ENCODE measurements at regions not wholly inside any gene's neighbourhood (a gene's known extent, or its start where the extent isn't known, plus 50 kb on each side); places are given as distances from the start of the nearest gene placed in this dataset.

DNA sequence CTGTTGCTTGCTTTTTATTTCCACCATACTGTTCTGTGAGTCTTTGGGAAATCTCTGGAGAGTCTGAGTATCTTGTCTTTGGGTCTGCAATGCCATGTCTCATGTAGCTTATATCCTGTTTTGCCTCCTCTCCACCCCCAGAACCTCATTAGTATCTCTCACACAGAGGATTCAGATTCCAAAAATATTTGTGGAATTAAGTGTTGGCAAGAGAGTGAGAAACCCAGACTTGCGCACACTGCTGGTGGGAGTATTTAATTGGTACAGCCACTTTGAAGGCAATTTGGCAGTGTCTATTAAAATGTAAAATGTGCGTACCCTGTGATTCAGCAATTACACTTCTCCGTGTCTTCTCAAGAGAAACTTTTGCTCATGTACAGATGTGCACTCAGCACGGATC, 68.6 kb downstream of the ZNF621 start:
- no peak for DNase-seq (ENCODE audit: low read depth in 2 of 2)

DNA sequence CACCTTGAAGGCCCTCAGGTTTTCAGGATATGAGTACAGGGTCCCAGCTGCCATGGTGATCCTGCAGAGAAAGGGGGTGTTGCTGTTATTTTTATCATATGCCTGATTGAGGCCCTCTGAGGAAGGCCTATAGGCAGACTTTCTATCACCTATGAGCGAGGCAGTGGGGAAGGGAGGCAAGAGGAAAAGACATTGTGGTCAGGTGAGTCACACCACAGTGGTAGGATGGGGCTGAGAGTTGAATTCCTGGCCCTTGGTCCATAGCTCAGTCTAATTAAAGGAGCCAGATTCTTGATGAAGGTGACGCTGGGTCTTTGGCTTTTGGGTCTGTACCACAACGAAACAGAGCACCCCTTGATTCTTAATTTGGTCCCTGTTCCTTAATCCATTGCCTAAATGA, 72.7 kb downstream of the ZNF621 start:
- no peak for DNase-seq (ENCODE audit: low read depth in 2 of 2)

DNA sequence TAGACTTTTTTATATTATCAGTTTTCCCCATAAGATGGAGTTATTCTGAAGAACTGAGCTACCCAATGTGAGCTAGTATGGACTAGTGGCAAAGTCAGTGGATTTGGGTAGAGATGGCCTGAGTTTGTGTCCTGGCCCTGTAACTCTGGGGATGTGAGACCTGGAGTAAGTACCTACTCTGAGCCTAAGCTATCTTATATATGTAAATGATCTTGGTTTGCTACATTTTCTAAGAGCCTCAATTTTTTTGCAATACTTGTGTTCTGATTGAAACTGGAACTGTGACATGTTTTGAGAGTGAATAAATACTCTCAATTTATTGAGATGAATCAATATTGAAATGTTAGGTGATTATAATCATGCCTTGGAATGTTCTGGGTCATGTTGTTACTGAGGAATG, 73.6 kb downstream of the ZNF621 start:
- no peak for DNase-seq (ENCODE audit: low read depth in 2 of 2)

DNA sequence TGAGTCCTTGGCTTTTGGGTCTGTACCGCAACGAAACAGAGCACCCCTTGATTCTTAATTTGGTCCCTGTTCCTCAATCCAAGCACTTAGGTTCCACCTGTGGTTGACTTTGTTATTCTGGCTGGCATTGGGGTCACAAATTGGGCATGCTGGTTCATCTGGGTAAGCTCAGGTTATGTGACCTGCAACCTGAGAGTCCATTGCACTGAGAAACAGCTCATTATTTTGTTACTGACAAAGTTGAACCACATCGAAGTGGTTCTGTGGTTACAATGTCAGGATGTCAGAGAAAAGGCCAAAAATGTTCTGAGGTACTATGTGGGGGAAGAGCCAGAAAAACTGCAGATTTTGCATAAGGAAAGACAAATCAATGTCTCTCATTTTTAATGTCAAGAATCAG, 74.2 kb downstream of the ZNF621 start:
- no peak for DNase-seq (ENCODE audit: low read depth in 2 of 2)

DNA sequence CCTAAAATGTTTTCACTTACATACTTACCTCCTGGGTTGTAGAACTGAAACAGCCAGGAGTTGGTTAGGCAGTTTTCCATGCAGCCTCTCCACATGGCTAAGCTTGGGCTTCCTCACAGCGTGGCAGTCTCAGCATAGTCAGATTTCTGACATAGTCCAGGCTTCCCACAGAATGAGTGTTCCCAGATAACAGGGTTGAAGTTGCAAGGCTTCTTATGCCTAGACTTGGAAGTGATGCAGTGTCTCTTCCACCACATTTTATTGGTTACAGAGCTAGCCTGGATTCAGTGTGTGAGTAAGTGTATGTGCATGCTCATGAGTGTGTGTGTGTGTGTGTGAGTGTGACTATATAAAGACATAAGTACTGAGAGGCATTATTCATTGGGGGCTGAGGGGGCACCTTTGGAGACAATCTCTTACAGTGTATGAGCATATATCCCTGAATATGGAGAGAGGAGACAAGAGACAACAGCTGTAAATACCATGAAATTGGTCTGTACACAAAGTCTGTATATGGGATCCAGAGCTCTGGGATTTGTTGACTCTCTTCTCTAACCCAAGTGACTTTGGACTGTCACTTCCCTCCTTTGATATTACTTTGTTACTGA, 78.1 kb downstream of the ZNF621 start:
- no peak for DNase-seq (ENCODE audit: low read depth in 2 of 2)

DNA sequence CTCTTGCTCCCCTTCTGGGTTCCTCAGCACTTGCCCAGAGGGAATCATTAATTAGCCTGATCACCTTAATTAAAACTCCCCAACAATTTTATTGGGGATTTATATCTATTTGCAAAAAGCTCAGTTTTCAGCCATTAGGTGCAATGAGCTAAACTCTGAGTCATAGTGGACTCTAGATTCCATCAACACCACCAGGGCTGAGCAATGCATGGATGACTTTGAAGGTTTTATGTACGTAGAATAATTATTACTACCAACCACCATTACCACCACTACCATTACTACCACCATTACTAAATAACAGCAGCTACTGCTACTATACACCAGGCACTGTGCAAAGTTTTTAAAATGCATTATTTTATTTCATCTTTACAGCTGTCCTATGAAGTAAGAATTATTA, 81.2 kb downstream of the ZNF621 start:
- DNase-seq (ENCODE audit: low read depth in 2 of 2) = no peak

DNA sequence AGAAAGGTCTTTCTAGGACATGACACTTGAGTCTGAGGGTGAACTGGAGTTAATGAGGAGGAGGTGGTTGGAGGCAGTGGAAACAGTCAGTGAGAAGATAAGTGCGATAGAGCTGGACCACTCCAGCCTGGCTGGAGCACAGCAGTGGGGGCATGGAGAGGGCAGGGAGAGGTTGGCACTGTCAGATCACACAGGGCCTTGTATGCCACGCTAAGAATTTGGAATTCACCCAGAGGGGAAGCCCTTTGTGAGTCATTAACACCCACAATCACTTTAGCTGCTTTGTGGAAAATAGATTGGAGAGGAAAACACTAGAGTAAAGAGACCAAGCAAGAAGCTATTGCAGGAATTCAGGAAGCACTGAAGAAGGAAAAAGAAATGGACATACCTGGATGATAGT, 83.3 kb downstream of the ZNF621 start:
- no peak for DNase-seq (ENCODE audit: low read depth in 2 of 2)

DNA sequence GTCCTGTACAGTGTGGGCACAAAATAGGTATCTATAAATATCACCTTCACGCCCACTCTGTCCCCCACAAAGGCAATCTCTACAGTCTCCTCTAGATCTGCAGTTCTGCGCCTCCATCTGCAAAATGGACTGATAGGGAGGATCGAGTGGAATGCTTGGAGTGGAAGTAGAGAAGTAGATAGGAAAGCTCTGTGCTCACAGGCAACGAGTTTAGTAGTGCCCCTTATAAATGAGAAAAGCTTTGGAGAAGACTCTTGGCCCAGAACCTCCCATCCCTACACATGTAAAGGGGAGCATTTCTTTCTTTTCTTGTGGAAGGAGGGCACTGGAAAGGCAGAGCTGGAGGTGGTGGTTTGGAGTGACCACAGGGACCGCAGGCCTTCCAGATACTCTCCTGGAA, 88.5 kb downstream of the ZNF621 start:
- no peak for DNase-seq (ENCODE audit: low read depth in 2 of 2)

DNA sequence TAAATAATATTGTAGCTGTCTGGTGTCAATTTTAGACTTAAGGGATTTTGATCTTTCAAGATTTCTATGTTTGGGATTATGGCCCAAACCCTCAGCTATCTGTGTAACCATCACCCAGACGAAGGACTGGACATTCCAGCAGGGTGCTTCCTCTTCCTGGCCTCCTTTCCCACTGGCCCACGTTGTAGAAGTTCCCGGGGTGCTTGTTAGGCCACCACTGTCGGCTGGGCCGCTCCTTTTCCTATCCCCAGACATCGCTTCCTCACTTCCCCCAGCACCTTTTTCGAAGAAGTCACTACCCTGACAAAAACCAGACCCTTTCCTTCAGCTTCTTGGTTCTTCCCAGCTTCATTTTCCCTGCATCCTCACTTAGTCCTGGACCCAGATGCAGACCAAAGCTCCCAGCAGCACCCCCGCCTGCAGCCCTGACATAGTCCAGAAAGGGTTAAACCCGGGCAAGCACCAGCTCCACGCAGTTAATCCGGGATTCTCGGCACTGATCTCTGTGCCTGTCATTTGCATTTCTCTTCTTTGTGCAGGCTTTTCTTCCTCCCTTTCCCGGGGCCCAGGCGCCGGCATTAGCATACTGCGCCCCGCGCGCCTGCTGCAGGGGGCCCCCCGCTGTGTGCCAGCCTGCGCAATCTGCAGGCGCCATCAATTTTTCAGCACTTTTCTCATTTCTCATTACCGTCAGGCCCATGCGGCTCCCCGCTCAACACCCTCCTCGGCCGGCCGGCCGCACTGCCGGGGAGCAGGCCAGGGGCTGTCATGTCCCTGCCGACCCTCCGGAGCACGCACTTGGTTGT, 90.6 kb downstream of the ZNF621 start:
- DNase-seq (ENCODE audit: low read depth in 2 of 2) = no peak

DNA sequence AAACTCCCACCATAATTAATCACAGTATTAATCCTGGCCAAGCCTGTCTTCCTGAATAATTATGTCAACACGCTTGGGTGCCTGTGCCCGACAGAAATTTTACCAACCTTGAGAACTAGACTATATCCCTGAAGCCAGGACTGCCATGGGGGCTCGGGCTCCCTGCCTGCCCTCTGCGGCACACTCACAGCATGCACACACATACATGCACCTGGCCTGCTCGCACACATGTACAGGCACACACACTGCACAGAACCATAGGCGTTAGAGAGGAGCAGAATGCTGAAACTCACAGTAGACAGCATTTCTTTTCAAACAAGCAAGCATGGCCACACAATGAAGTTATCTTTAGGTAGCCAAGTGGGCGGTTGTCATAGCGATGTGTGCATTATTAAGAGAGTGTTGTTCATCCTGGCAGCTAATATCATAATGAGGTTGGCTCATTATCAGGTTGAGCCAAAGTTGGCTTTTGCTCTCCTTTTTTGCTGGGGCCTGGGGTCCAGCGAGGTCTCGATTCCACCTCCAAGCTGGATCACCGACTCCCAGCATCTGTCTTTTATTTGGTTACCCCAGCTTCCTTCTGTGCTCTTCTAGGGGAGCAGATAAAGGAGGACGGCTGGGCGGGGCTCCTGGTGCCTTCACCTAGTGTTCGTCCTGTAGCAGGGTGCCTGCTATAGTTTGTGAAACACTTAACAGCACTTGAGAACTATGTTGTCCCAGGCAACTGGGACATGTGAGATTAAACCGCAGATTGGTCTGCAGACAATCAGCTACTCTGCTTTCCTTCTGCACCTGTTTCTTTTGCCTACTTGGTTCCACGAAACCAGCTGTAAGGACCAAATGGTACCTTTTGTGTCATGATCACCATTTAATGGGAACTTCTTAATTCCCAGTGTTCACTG, 91.4 kb downstream of the ZNF621 start:
- no peak for DNase-seq (ENCODE audit: low read depth in 2 of 2)

DNA sequence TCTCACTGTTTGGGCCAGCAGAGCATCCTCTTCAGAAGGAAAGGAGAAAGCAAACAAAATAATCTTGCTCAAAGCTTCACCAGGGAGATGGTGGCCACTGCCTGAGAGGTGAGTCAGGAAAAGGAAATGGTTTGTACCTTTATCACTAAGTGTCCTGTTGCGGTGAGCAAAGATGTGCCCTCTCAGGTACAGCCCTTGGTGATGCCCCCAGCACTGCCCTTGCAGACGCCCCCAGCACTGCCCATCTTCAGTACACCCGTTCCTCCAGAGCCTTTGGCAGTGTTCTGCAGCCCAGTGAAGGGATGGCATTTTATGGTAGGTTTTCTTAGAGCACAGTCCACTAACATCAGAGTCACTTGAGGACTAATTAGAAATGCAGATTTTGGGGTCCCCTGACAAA, 92.3 kb downstream of the ZNF621 start:
- DNase-seq (ENCODE audit: low read depth in 2 of 2) = no peak

DNA sequence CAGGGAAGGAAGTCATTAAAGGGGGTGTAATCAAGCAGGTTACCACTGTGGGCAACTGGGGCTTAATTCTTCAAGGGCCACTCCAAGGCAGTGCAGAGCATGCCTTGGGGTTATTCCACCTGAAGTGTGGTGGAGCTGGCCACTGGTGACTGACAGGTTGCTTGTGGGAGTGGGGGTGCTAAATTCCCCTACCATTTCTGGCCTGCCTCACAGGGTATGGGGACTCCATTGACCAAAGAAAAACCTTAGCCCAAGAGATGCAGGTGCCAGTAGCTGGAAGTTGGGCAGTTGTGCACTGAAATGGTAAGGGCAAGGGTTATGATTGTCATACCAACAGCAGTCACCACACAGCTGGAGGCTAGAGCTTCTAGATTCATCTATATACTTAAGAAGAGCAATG, 93.4 kb downstream of the ZNF621 start:
- no peak for DNase-seq (ENCODE audit: low read depth in 2 of 2)

DNA sequence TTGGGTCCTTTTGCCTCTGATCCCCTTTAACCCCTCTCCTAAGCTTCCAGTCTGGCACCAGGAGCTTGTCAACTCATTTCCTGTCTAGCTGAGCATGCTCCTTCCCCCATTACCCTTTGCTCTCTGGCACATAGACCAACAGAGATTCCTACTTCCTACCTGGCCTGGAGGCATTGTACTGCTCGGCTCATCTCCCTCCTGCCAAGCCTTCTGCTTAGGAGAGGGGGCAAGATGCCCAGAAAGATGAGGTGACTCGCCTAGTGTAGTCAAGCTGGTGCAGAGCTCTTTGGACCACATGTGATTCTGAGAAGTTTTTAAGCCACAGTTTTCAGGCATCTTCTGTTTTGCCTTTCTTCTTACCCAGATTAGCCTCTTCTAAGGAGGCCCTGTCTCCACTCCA, 95.4 kb downstream of the ZNF621 start:
- no peak for DNase-seq (ENCODE audit: low read depth in 2 of 2)

DNA sequence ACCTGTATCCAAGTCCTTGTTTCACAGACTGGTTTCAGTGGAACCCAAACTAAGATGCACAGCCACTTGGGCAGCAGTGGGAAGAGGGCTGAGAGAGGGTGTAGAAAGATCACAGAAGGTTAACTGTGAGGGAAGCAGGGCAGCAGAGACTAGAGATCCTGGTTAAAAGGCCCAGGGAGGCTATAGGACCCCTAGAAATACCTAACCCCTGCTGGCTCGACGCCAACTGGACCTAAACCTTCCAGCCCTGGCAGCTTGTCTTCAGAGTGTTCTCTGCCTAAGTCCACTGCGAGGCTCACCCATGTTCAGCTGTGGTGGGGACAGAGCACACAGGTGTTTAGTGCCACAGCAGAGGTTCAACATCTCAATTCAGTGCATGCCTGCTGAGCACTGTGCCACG, 96.5 kb downstream of the ZNF621 start:
- DNase-seq (ENCODE audit: low read depth in 2 of 2) = no peak

DNA sequence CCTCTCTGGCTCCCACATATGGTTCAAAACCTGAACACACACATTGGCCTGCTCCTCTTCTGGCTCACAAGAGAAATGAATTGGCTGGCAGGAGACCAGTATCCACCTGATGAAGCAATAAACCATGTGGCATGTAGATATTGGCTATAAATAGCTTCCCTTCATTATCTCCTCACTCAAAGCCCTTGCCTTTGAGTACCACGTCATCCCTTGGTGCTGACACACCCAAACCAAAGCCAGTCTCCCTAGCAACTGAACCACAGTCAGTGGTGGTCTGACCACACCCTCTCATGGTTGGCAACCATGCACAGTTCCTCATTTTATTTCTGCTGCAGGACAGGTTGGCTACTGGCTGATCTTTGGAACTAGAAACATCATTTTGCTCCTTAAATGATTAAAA, 98.8 kb downstream of the ZNF621 start:
- no peak for DNase-seq (ENCODE audit: low read depth in 2 of 2)

DNA sequence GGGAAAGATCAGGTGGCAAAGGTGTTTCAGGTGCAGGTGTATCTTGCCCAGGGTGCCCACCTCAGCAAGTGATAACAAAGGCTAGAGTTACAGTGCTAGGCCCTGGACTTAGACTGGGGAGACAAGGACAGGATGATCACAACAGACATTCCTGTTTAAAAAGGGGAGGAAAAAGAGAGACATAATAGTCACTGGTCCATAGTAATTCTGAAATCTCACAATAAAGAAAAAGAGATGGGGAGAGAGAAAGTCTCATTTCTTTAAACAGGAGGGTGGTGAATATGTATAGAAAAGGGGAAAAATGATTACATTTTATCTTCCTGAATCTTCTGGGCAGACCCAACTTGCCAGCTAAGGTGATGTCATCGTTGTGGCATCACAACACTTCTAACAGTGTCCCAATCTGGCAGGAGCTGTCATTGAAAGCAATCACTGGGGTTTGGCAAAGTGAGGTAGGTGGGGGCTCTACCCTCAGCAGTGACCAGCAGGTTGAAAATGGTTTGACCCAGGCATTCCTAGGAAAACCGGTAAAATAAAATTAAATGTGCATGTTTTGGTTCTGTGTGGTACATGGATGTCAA, 99.5 kb downstream of the ZNF621 start:
- no peak for DNase-seq (ENCODE audit: low read depth in 2 of 2)

DNA sequence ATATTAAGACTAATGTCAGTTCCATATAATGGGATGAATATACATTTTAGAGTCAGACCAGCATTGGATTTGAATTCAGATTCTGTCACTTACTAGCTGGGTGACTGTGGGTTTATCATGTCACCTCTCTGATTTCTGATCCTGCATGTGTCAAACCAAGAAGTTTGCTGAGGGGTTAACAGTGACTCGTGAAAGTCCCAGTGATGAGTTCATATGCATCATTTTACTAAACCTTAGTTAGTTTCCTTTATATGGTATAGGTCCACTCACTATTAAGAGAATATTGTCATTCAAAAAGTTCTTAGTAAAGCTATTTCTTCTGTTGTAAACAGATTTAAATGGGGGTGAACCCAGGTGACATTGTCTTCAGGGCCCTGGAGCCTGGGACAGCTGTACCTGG, 102.3 kb downstream of the ZNF621 start:
- DNase-seq (ENCODE audit: low read depth in 2 of 2) = no peak

DNA sequence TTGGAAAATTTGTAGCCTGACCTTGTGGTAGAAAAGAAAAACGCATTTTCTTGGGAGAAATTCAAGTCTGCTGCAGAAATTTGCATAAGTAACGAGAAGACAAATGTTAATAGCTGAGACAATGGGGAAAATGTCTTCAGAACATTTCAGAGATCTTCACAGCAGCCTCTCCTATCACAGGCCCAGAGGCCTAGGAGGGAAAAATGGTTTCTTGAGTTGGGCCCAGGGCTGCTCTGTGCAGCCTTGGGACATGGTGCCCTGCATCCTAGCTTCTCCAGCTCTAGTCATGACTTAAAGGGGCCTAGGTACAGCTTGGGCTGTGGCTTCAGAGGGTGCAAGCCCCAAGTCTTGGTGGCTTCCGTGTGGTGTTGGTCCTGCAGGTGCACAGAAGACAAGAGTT, 104.2 kb downstream of the ZNF621 start:
- no peak for DNase-seq (ENCODE audit: low read depth in 2 of 2)

DNA sequence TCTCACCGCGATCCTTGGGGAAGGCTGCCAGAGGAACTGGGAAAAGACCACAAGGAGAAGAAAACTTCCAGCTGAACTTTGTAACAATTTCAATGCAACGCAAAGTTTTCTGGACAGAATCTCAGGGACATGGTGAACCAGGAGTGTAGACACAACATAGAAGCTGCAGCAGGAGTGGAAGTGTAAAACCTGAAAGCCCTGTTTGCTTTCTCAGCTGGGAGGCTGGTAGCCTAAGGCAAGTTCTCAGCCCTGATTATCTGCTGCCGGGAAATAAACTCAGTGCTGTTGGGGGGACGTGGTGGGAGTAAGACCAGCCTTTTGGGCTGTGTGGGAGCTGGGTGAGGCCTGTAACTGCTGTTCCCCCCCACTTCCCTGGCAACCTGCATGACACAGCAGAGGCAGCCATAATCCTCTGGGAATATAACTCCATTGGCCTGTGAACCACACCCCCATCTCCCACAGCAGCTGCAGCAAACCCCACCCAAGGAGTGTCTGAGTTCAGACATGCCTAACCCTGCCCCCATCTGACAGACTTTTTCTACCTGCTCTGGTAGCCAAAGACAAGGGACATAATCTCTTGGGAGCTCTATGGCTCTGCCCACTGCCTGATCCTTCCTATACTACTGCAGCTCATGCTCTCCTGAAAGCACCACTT, 106.7 kb downstream of the ZNF621 start:
- no peak for DNase-seq (ENCODE audit: low read depth in 2 of 2)

DNA sequence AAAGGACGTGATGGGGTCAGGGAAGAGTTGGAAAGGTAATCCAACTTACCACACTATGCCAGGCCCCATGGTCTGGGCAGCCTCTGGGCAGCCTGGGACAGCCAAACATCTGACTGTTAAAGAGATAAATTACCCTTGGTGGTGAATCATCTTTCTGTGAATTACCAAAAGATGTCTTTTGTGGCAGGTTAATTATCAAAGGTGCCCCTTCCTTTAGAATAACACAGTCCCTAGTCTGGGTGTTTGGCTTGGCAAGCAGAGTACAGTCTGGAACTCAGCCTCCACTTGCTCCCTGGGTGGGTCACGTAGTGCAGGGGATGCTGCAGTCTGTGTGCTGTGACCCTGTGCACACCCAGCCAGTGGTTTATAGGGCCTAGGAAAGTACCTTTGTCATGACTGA, 113.1 kb downstream of the ZNF621 start:
- no peak for DNase-seq (ENCODE audit: low read depth in 2 of 2)

DNA sequence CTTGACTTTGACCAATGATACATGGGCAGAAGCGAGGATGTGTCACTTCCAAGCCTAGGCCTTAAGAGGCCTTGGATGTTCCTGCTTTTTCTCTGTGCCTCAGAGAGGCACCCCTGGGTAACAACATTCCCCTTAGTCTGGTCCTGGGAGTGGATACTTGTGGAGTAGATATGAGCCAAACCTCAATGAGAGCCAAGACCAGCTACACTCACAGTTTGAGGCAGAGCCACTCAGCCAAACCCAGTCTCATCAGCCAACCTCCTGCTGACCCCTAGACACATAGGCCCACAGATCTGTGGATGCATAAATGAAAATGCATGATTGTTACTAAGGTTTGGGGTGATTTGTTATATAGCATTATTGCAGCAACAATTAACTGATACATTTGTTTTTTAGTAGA, 114.2 kb downstream of the ZNF621 start:
- no peak for DNase-seq (ENCODE audit: low read depth in 2 of 2)

DNA sequence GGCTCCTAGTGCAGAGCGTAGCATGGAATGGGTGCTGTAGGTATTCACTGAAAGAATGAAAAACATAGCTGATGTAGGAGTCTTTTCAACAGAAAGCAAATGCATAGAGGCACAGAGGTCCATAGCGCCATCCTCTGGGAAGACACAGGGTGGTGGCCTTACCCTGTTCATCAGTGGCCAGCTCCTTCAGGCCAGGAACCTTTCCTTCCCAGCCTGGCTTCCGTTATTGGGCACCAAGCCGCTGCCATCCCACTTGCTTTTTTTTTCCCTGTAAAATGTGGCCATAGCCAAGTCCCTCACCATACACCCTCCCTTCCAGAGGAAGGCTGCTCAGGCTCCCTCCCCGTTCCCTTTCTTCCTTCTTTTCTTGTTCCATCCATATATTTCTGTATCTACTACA, 118.1 kb downstream of the ZNF621 start:
- DNase-seq (ENCODE audit: low read depth in 2 of 2) = no peak
